ENCODE measurements at regions not wholly inside any gene's neighbourhood (a gene's known extent, or its start where the extent isn't known, plus 50 kb on each side); places are given as distances from the start of the nearest gene placed in this dataset.

DNA sequence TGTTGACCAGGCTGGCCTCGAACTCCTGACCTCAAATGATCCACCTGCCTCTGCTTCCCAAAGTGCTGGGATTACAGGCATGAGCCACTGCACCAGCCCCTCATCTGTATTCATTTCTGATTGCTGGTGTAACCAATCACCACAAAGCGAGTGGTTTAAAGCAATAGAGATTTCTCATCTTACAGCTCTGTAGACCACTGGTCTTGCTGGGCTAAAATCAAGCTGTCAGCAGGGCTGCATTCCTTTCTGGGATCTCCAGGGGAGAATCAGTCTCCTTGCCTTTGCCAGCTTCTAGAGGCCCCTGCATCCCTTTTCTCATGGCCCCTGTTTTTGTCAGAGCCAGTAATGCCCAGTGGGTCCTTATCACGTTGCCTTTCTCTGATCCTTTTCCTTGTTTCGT, 49.9 kb upstream of the PMEPA1 start (continued):
- TF ChIP-seq, protein P1, sequence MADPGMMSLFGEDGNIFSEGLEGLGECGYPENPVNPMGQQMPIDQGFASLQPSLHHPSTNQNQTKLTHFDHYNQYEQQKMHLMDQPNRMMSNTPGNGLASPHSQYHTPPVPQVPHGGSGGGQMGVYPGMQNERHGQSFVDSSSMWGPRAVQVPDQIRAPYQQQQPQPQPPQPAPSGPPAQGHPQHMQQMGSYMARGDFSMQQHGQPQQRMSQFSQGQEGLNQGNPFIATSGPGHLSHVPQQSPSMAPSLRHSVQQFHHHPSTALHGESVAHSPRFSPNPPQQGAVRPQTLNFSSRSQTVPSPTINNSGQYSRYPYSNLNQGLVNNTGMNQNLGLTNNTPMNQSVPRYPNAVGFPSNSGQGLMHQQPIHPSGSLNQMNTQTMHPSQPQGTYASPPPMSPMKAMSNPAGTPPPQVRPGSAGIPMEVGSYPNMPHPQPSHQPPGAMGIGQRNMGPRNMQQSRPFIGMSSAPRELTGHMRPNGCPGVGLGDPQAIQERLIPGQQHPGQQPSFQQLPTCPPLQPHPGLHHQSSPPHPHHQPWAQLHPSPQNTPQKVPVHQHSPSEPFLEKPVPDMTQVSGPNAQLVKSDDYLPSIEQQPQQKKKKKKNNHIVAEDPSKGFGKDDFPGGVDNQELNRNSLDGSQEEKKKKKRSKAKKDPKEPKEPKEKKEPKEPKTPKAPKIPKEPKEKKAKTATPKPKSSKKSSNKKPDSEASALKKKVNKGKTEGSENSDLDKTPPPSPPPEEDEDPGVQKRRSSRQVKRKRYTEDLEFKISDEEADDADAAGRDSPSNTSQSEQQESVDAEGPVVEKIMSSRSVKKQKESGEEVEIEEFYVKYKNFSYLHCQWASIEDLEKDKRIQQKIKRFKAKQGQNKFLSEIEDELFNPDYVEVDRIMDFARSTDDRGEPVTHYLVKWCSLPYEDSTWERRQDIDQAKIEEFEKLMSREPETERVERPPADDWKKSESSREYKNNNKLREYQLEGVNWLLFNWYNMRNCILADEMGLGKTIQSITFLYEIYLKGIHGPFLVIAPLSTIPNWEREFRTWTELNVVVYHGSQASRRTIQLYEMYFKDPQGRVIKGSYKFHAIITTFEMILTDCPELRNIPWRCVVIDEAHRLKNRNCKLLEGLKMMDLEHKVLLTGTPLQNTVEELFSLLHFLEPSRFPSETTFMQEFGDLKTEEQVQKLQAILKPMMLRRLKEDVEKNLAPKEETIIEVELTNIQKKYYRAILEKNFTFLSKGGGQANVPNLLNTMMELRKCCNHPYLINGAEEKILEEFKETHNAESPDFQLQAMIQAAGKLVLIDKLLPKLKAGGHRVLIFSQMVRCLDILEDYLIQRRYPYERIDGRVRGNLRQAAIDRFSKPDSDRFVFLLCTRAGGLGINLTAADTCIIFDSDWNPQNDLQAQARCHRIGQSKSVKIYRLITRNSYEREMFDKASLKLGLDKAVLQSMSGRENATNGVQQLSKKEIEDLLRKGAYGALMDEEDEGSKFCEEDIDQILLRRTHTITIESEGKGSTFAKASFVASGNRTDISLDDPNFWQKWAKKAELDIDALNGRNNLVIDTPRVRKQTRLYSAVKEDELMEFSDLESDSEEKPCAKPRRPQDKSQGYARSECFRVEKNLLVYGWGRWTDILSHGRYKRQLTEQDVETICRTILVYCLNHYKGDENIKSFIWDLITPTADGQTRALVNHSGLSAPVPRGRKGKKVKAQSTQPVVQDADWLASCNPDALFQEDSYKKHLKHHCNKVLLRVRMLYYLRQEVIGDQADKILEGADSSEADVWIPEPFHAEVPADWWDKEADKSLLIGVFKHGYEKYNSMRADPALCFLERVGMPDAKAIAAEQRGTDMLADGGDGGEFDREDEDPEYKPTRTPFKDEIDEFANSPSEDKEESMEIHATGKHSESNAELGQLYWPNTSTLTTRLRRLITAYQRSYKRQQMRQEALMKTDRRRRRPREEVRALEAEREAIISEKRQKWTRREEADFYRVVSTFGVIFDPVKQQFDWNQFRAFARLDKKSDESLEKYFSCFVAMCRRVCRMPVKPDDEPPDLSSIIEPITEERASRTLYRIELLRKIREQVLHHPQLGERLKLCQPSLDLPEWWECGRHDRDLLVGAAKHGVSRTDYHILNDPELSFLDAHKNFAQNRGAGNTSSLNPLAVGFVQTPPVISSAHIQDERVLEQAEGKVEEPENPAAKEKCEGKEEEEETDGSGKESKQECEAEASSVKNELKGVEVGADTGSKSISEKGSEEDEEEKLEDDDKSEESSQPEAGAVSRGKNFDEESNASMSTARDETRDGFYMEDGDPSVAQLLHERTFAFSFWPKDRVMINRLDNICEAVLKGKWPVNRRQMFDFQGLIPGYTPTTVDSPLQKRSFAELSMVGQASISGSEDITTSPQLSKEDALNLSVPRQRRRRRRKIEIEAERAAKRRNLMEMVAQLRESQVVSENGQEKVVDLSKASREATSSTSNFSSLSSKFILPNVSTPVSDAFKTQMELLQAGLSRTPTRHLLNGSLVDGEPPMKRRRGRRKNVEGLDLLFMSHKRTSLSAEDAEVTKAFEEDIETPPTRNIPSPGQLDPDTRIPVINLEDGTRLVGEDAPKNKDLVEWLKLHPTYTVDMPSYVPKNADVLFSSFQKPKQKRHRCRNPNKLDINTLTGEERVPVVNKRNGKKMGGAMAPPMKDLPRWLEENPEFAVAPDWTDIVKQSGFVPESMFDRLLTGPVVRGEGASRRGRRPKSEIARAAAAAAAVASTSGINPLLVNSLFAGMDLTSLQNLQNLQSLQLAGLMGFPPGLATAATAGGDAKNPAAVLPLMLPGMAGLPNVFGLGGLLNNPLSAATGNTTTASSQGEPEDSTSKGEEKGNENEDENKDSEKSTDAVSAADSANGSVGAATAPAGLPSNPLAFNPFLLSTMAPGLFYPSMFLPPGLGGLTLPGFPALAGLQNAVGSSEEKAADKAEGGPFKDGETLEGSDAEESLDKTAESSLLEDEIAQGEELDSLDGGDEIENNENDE (IDR thresholded peaks at IDR 0.05; ENCODE audit: insufficient replicate concordance, low read length), result no peak
- TF ChIP-seq GTF2F1 (IDR thresholded peaks at IDR 0.05; ENCODE audit: borderline replicate concordance, low read depth, low read length) (no peak), CHD2 (IDR thresholded peaks at IDR 0.05; ENCODE audit: low read length) (no peak), CBX5 (IDR thresholded peaks at IDR 0.05; ENCODE audit: low read depth, low read length) (no peak), SRF (IDR thresholded peaks at IDR 0.05; ENCODE audit: low read depth, low read length) (no peak), MAFK (IDR thresholded peaks at IDR 0.05; ENCODE audit: low read depth, low read length) (no peak), ZNF274 (IDR thresholded peaks at IDR 0.05; ENCODE audit: borderline replicate concordance, extremely low read depth, low read length) (no peak), KDM5A (IDR thresholded peaks at IDR 0.05; ENCODE audit: low read length) (no peak), JUN (IDR thresholded peaks at IDR 0.05; ENCODE audit: low read depth, low read length) (no peak), SP1 (IDR thresholded peaks at IDR 0.05; ENCODE audit: low read depth, low read length) (no peak), SIN3A (conservative IDR thresholded peaks at IDR 0.05 in 1 of 2, IDR thresholded peaks at IDR 0.05 in 1 of 2; ENCODE audit: low read depth in 1 of 2, low read length in 2 of 2) (no peak), JUND (IDR thresholded peaks at IDR 0.05; ENCODE audit: low read length) (no peak)
- TF ChIP-seq, protein P2, sequence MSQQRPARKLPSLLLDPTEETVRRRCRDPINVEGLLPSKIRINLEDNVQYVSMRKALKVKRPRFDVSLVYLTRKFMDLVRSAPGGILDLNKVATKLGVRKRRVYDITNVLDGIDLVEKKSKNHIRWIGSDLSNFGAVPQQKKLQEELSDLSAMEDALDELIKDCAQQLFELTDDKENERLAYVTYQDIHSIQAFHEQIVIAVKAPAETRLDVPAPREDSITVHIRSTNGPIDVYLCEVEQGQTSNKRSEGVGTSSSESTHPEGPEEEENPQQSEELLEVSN (IDR thresholded peaks at IDR 0.05), result no peak

Measured in H1 (cell line).